ENCODE measurements at regions not wholly inside any gene's neighbourhood (a gene's known extent, or its start where the extent isn't known, plus 50 kb on each side); places are given as distances from the start of the nearest gene placed in this dataset.
A peak's percentile ranks its signal among the peaks of the same experiment; 100 is the strongest.

- Histone ChIP-seq H3K56ac (ENCODE audit: insufficient read length, low read depth, low read length) (no peak overlapping the region), H3K4me2 (ENCODE audit: insufficient read depth, insufficient read length, low read length) (no peak overlapping the region), H3K23ac (ENCODE audit: insufficient read length, low read depth, low read length) (no peak overlapping the region), H3T11ph (ENCODE audit: low read length) (no peak overlapping the region), H3K4me1 (ENCODE audit: insufficient read depth, low read length) (no peaks in the 10 kb centered on the region), H3K27ac (ENCODE audit: insufficient read length, low read depth, low read length) (no peak overlapping the region), H3K27me3 (ENCODE audit: insufficient read depth, low read length) (no peaks in the 10 kb centered on the region), H3K79me1 (ENCODE audit: insufficient read depth, low read depth, low read length, poor library complexity, severe bottlenecking) (peaks cover 3% of the 10 kb centered on the region), H2BK20ac (ENCODE audit: low read depth, low read length, poor library complexity, severe bottlenecking) (no peak overlapping the region), H2BK5ac (ENCODE audit: insufficient read length, low read length) (no peak overlapping the region), H2BK15ac (ENCODE audit: low read depth, low read length) (no peak overlapping the region), H2BK120ac (ENCODE audit: low read depth, low read length, poor library complexity, severe bottlenecking) (no peak overlapping the region), H3K79me2 (ENCODE audit: insufficient read depth, low read length) (peaks cover 5% of the 10 kb centered on the region; the same call in 1 of the 2 replicates), H4K20me1 (ENCODE audit: control insufficient read depth, insufficient read depth, insufficient read length) (no peaks in the 10 kb centered on the region), H4K8ac (replicated peaks; ENCODE audit: insufficient read length, low read depth, low read length) (no peak overlapping the region), H3K9ac (ENCODE audit: extremely low read depth, insufficient read length, low read length) (no peak overlapping the region), H2AK5ac (ENCODE audit: insufficient read length, low read length) (no peak overlapping the region), H4K5ac (ENCODE audit: insufficient read length, low read depth, low read length) (no peak overlapping the region), H2AFZ (ENCODE audit: low read length) (no peak overlapping the region), H3K23me2 (ENCODE audit: insufficient read length, low read depth, low read length, poor library complexity, severe bottlenecking) (no peaks in the 10 kb centered on the region), H3K18ac (ENCODE audit: insufficient read length, low read depth, low read length) (no peak overlapping the region), H3K4ac (ENCODE audit: low read depth, low read length) (no peak overlapping the region), H3K9me3 (ENCODE audit: control insufficient read depth, low read depth, low read length) (no peaks in the 10 kb centered on the region), H4K91ac (ENCODE audit: insufficient read length, low read depth, low read length) (no peak overlapping the region), H2BK12ac (ENCODE audit: insufficient read length, low read depth, low read length) (no peak overlapping the region), H3K14ac (ENCODE audit: insufficient read depth, low read length) (no peak overlapping the region)
- Mint-ChIP-seq H3K4me3 (no peak overlapping the region), H3K9me3 (peaks cover 68 to 74% of the 10 kb centered on the region in 2 experiments), H3K4me1 (no peaks in the 10 kb centered on the region; a peak in 1 of 4 replicates), H3K27ac (peak overlapping the region in 1 of 3 experiments; percentile 31; a peak in 1 of 7 replicates), H3K36me3 (ENCODE audit: insufficient read depth in 1 of 3, low read depth in 3 of 3) (peaks cover 0 to 5% (median 5%) of the 10 kb centered on the region in 3 experiments; a peak in 4 of 7 replicates), H3K27me3 (ENCODE audit: low read depth) (no peaks in the 10 kb centered on the region)
- no peak for DNase-seq
- no peak for TF ChIP-seq CTCF (conservative IDR thresholded peaks at IDR 0.05)
These were observed 164.4 kb downstream of the LIPI start for GRCh38 chr21:14046401-14046800.

Data from H9 (cell line).